DLD1 (cell line): ENCODE measurements at regions not wholly inside any gene's neighbourhood (a gene's known extent, or its start where the extent isn't known, plus 50 kb on each side); places are given as distances from the start of the nearest gene placed in this dataset.

ENCODE experiments used
- in situ Hi-C: cut with HindIII; loops from 2 replicates; pipeline ENCODE4 v1.10.0; 2017; ENCODE audit warnings: low sequenced_read_pairs

GRCh38 chr5:68647743-68648142, 432.2 kb downstream of the PIK3R1 start:
- in situ Hi-C loops, result no loop called here

- in situ Hi-C loops, result no loop called here
These were observed 433.6 kb downstream of the PIK3R1 start for GRCh38 chr5:68648944-68649857.

GRCh38 chr5:68652534-68652965, 437.0 kb downstream of the PIK3R1 start:
- in situ Hi-C loops, result no loop called here

GRCh38 chr5:68653471-68653870, 437.9 kb downstream of the PIK3R1 start:
- in situ Hi-C loops, result no loop called here

GRCh38 chr5:68657055-68657961, 436.5 kb upstream of the SLC30A5 start:
- in situ Hi-C loops, result no loop called here

- in situ Hi-C loops, result no loop called here
These were observed 434.9 kb upstream of the SLC30A5 start for GRCh38 chr5:68658810-68659372.

- in situ Hi-C loops, result no loop called here
These were observed 433.9 kb upstream of the SLC30A5 start for GRCh38 chr5:68659881-68660280.

- in situ Hi-C loops, result no loop called here
These were observed 432.6 kb upstream of the SLC30A5 start for GRCh38 chr5:68661237-68661636.

GRCh38 chr5:68662804-68663307, 431.0 kb upstream of the SLC30A5 start:
- in situ Hi-C loops, result no loop called here

GRCh38 chr5:68669864-68670575, 423.8 kb upstream of the SLC30A5 start:
- in situ Hi-C loops, result no loop called here

GRCh38 chr5:68673106-68673822, 420.6 kb upstream of the SLC30A5 start:
- in situ Hi-C loops, result no loop called here

GRCh38 chr5:68673823-68674180, 420.0 kb upstream of the SLC30A5 start:
- in situ Hi-C loops, result no loop called here

- in situ Hi-C loops, result no loop called here
These were observed 414.8 kb upstream of the SLC30A5 start for GRCh38 chr5:68679041-68679440.

- in situ Hi-C loops, result no loop called here
These were observed 413.4 kb upstream of the SLC30A5 start for GRCh38 chr5:68680366-68680765.

GRCh38 chr5:68681929-68682328, 411.9 kb upstream of the SLC30A5 start:
- in situ Hi-C loops, result no loop called here

GRCh38 chr5:68682400-68683160, 411.2 kb upstream of the SLC30A5 start:
- in situ Hi-C loops, result no loop called here

- in situ Hi-C loops, result no loop called here
These were observed 410.2 kb upstream of the SLC30A5 start for GRCh38 chr5:68683632-68684036.

- in situ Hi-C loops, result no loop called here
These were observed 408.0 kb upstream of the SLC30A5 start for GRCh38 chr5:68685863-68686262.

GRCh38 chr5:68688547-68688946, 405.3 kb upstream of the SLC30A5 start:
- in situ Hi-C loops, result no loop called here
